Caco-2 (cell line): ENCODE measurements at regions not wholly inside any gene's neighbourhood (a gene's known extent, or its start where the extent isn't known, plus 50 kb on each side); places are given as distances from the start of the nearest gene placed in this dataset.

Experiments used
- BruUV-seq: library from RNA; stranded (reverse); fragments of 400-500 nt; replicated peaks from 2 replicates; lab custom pipeline; 2021; lab: Mats Ljungman, UMichigan
- CTCF ChIA-PET: fragments of 300-600 bp; sonication (Branson Sonifier 250); formaldehyde crosslinking; loops from one replicate; lab custom pipeline; 2022; ENCODE audit warnings: antibody characterized with exemption; lab: Charles Lee
- POLR2A ChIA-PET: fragments of 300-600 bp; sonication (Branson Sonifier 250); formaldehyde crosslinking; loops from one replicate; lab custom pipeline; 2022; ENCODE audit warnings: antibody characterized with exemption; lab: Charles Lee
- DNase-seq, 2 experiments: peaks; one replicate each; pipeline versions ENCODE4 v3.0.0 to v3.0.0-alpha.2; 2020 to 2022
- H3K27me3 ChIP-seq: replicated peaks from 2 replicates; pipeline ENCODE4 v1.6.0; 2011; ENCODE audit warnings: low read length; ENCODE audit not compliant: control insufficient read depth, insufficient read depth
- H3K36me3 ChIP-seq: 2 replicates; pipeline ENCODE4 v1.5.1; 2011; ENCODE audit warnings: low read length; ENCODE audit not compliant: control insufficient read depth, insufficient read depth
- H3K4me1 ChIP-seq: fragments of 250-450 bp; sonication (Bioruptor Pico); 2 replicates; pipeline ENCODE4 v1.5.1; 2020; ENCODE audit warnings: mild to moderate bottlenecking
- H3K4me3 ChIP-seq: 2 replicates; pipeline ENCODE4 v1.5.1; 2011; ENCODE audit warnings: low read depth, mild to moderate bottlenecking, control low read depth, low read length
- H3K9me3 ChIP-seq: fragments of 250-450 bp; sonication (Bioruptor Pico); 2 replicates; pipeline ENCODE4 v1.5.1; 2020; ENCODE audit warnings: mild to moderate bottlenecking, moderate library complexity
- H3K27ac Mint-ChIP-seq: one replicate; pipeline ENCODE4 v1.8.0; 2022; ENCODE audit warnings: mixed read lengths; ENCODE audit not compliant: unreplicated experiment
- H3K27me3 Mint-ChIP-seq: one replicate; pipeline ENCODE4 v1.8.0; 2022; ENCODE audit warnings: mixed read lengths; ENCODE audit not compliant: insufficient read depth, unreplicated experiment
- H3K36me3 Mint-ChIP-seq: one replicate; pipeline ENCODE4 v1.8.0; 2022; ENCODE audit warnings: mild to moderate bottlenecking, mixed read lengths; ENCODE audit not compliant: insufficient read depth, unreplicated experiment
- H3K4me1 Mint-ChIP-seq: one replicate; pipeline ENCODE4 v1.8.0; 2022; ENCODE audit warnings: low read depth, mixed read lengths; ENCODE audit not compliant: unreplicated experiment
- H3K4me3 Mint-ChIP-seq: one replicate; pipeline ENCODE4 v1.8.0; 2022; ENCODE audit warnings: mild to moderate bottlenecking, moderate library complexity, mixed read lengths; ENCODE audit not compliant: unreplicated experiment
- H3K9me3 Mint-ChIP-seq: one replicate; pipeline ENCODE4 v1.8.0; 2022; ENCODE audit warnings: mixed read lengths; ENCODE audit not compliant: unreplicated experiment
- intact Hi-C: fragments of 100-400 bp; cut with micrococcal nuclease; formaldehyde crosslinking; loops from one replicate; pipeline ENCODE4 v1.10.0; 2022; ENCODE audit not compliant: unreplicated experiment
- TF ChIP-seq, protein P1 (sequence below), 2 experiments: fragments of 200-600 bp in 1 of 2; IDR thresholded peaks; 1 replicate in 1 of 2; 2 replicates in 1 of 2; pipeline versions ENCODE4 v1.5.1 to v1.8.0; 2011 to 2022; ENCODE audit warnings: antibody characterized with exemption in 1 of 2, control low read depth in 1 of 2, inconsistent platforms in 1 of 2, low read depth in 1 of 2, low read length in 1 of 2, mild to moderate bottlenecking in 1 of 2, moderate library complexity in 1 of 2; ENCODE audit not compliant: insufficient read depth in 1 of 2, severe bottlenecking in 1 of 2, unreplicated experiment in 1 of 2

DNA sequence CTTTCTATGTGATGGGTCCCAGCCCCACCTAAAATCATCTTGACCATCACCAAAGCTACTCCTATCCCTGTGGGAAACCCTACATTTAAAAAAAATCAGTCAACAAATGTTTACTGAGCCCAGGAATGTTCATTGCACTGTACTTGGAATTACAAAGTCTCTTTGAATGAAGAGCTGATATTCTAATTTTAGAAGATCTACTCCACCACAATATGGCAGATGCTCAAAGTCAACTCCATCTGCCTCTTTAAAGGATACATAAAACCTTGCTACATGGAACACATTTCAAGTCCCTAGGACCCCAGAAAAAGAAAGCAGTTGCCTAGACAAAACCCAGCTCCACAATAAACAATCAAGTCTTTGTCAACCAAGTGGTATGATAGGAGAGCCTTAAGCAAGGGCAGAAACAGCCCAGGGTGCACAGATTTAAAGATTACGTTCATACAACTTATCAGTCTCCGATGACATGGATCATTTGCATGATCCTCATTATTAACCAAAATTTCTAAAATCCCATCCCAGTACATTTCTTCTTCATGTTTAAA, 234.3 kb upstream of the ACVR2A start:
- H3K4me3 ChIP-seq = no peak overlapping the region
- POLR2A ChIA-PET = no interaction called here
- H3K27me3 Mint-ChIP-seq = no peaks in the 10 kb centered on the region
- DNase-seq = no peak
- TF ChIP-seq, protein P1, sequence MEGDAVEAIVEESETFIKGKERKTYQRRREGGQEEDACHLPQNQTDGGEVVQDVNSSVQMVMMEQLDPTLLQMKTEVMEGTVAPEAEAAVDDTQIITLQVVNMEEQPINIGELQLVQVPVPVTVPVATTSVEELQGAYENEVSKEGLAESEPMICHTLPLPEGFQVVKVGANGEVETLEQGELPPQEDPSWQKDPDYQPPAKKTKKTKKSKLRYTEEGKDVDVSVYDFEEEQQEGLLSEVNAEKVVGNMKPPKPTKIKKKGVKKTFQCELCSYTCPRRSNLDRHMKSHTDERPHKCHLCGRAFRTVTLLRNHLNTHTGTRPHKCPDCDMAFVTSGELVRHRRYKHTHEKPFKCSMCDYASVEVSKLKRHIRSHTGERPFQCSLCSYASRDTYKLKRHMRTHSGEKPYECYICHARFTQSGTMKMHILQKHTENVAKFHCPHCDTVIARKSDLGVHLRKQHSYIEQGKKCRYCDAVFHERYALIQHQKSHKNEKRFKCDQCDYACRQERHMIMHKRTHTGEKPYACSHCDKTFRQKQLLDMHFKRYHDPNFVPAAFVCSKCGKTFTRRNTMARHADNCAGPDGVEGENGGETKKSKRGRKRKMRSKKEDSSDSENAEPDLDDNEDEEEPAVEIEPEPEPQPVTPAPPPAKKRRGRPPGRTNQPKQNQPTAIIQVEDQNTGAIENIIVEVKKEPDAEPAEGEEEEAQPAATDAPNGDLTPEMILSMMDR (IDR thresholded peaks at IDR 0.05; ENCODE audit: insufficient read depth in 1 of 2, low read depth in 1 of 2, low read length in 1 of 2, severe bottlenecking in 1 of 2, unreplicated experiment in 1 of 2) = no peak
- H3K9me3 ChIP-seq = no peaks in the 10 kb centered on the region
- no peaks in the 10 kb centered on the region for H3K4me1 ChIP-seq
- no peak overlapping the region for H3K27ac Mint-ChIP-seq
- intact Hi-C loops = no loop called here
- CTCF ChIA-PET = interaction anchor here (0.6 kb wide), 1 partner anchor 208 kb away, joined by 3 read pairs; no protein-coding TSS in a partner anchor
- no peaks in the 10 kb centered on the region for H3K4me1 Mint-ChIP-seq
- no peak overlapping the region for H3K4me3 Mint-ChIP-seq
- no TSS peak for BruUV-seq
- no peaks in the 10 kb centered on the region for H3K9me3 Mint-ChIP-seq
- H3K36me3 ChIP-seq = no peaks in the 10 kb centered on the region
- H3K27me3 ChIP-seq = no peaks in the 10 kb centered on the region
- H3K36me3 Mint-ChIP-seq = no peaks in the 10 kb centered on the region

DNA sequence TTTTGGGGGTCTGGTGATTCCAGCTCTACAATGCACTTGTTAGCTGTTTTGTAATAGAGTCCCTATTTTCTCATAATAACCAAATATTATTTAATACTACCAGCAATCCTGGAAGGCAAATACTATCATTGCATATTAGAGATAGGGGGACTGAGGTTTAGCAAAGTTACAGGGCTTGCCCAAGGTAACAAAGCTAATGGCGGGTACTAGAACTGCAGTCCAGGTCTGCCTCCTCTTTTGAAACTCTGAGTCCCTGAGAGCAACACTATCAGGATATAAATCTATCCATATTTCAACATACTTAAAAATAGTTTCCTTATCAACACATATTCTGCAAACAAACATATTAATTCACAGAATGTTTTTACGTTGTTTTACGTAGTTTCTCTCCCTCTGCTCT, 235.5 kb upstream of the ACVR2A start:
- TF ChIP-seq, protein P1 (IDR thresholded peaks at IDR 0.05; ENCODE audit: insufficient read depth in 1 of 2, low read depth in 1 of 2, low read length in 1 of 2, severe bottlenecking in 1 of 2, unreplicated experiment in 1 of 2) = no peak
- POLR2A ChIA-PET = no interaction called here
- intact Hi-C loops = no loop called here
- DNase-seq = no peak
- CTCF ChIA-PET = no interaction called here
- Histone ChIP-seq H3K27me3 (no peaks in the 10 kb centered on the region), H3K36me3 (no peaks in the 10 kb centered on the region), H3K4me1 (no peaks in the 10 kb centered on the region), H3K9me3 (no peaks in the 10 kb centered on the region), H3K4me3 (no peak overlapping the region)
- Mint-ChIP-seq H3K4me3 (no peak overlapping the region), H3K9me3 (no peaks in the 10 kb centered on the region), H3K4me1 (no peaks in the 10 kb centered on the region), H3K36me3 (no peaks in the 10 kb centered on the region), H3K27ac (no peak overlapping the region), H3K27me3 (no peaks in the 10 kb centered on the region)
- no TSS peak for BruUV-seq

DNA sequence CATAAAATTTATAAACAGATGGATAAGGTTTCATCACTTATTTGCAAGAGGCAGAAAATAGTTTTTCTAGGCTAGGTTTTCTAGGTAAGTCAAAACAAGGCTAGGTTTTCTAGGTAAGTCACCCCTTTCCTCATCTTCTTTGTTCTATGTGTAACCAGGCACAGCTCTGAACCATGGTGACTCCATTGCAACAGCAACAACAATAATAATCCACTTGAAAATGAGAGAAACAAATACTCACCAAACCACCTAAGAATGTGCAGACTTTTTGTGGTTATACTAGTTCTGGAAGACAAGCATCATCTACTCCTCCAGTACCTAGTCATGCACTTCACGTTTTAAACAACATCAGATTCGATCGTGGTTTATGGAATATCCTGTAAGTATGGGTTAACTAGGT, 237.4 kb upstream of the ACVR2A start:
- ChIA-PET CTCF (interaction anchor here (0.7 kb wide), 1 partner anchor 57 kb away, joined by 5 read pairs; no protein-coding TSS in a partner anchor), POLR2A (no interaction called here)
- Histone ChIP-seq H3K27me3 (no peaks in the 10 kb centered on the region), H3K9me3 (no peaks in the 10 kb centered on the region), H3K36me3 (no peaks in the 10 kb centered on the region), H3K4me3 (no peak overlapping the region), H3K4me1 (no peaks in the 10 kb centered on the region)
- no peak overlapping the region for H3K4me3 Mint-ChIP-seq
- no peak for DNase-seq
- BruUV-seq = no TSS peak
- TF ChIP-seq, protein P1 (IDR thresholded peaks at IDR 0.05; ENCODE audit: insufficient read depth in 1 of 2, low read depth in 1 of 2, low read length in 1 of 2, severe bottlenecking in 1 of 2, unreplicated experiment in 1 of 2) = no peak
- no peaks in the 10 kb centered on the region for H3K36me3 Mint-ChIP-seq
- no peaks in the 10 kb centered on the region for H3K4me1 Mint-ChIP-seq
- H3K27me3 Mint-ChIP-seq = no peaks in the 10 kb centered on the region
- intact Hi-C loops = no loop called here
- H3K27ac Mint-ChIP-seq = no peak overlapping the region
- no peaks in the 10 kb centered on the region for H3K9me3 Mint-ChIP-seq
